Smooth muscle cell of the brain vasculature (primary cell): ENCODE measurements at regions not wholly inside any gene's neighbourhood (a gene's known extent, or its start where the extent isn't known, plus 50 kb on each side); places are given as distances from the start of the nearest gene placed in this dataset.

Experiments
- DNase-seq: peaks from one replicate; pipeline ENCODE4 v3.0.0-alpha.2; 2012; ENCODE audit warnings: low read depth, low spot score

GRCh38 chr13:87872813-87873212, 201.6 kb downstream of the SLITRK5 start:
- no peak for DNase-seq

- DNase-seq, result no peak
These were observed 206.3 kb downstream of the SLITRK5 start for GRCh38 chr13:87877477-87877876.

DNA sequence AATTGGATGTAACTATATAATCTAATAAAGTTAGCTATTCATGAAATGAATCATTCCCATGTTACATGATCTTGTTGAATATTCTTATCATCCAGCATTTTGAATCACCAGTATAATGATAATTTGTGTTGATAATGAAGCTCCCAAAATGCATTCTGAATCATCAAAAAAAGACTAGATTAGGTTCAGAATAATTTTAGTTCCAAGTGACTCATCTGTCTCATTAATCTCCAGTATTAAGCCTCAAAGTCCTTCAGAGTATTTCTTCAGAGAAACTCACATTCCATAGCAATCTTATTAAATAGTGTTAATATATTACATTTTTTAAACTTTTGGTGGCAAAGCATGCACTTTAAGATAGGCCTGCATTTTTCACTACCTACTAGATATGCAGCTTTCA, 207.5 kb downstream of the SLITRK5 start:
- no peak for DNase-seq

DNA sequence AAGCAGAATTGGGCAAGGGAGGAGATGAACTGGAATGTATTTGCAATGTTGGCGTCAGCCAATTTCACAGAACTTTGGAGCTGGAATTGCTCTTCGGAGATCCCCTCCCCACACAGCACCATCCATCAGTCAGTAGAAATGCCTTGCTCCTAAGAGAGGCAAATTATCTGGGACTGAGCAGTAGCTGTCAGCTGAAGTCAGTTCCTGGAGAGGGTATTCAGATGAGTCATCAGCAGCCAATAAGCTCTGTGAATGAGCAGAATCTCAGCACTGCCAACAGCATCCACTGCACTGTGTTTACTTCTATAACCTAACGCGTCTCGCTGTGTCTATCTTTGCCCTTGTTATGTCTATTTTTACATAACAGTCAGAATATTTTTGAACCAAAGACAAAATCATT, 213.7 kb downstream of the SLITRK5 start:
- DNase-seq, result no peak

DNA sequence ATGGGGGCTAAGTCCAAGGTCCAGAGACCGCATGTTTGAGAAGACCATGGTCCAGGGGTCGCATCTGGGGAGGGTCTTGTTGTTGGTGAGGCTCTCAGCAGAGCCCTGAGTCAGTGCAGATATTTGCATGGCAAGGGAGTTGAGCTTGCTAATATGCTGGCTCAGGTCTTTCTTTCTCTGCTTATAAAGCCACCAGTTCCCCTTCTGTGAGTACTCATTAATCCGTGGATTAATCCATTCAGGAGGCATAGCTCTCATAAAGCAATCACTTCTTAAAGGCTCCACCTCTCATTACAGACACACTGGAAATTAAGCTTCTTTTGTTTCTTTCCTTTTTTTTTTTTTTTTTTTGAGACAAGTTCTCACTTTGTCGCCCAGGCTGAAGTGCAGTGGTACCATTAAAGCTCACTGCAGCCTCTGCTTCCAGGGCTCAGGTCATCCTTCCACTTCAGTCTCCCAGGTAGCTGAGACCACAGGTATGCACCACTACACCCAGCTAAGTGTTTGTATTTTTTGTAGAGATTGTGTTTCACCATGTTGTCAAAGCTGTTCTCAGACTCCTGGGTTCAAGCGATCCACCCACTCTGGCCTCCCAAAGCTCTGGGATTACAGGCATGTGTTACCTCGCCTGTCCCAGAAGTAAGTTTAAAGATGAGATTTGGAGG, 216.4 kb downstream of the SLITRK5 start:
- no peak for DNase-seq

DNA sequence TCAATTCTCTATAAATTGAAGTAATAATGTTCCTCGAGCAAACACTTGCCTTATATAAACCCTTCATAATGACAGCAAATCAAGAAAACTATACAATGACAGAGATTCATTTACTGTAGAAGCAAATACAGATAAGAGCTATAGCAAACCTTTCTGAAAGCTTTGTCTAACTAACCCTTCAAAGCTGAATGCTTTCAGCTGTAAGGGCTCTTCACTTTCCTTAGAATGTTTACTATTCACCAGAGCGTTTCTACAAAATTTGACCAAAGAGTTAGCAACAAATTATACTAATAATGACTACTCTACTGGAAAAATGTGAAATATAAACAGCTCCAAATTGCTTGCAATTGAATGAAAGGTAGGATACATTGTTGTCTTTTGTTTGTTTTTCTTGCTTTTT, 218.1 kb downstream of the SLITRK5 start:
- no peak for DNase-seq

- DNase-seq, result no peak
These were observed 222.0 kb downstream of the SLITRK5 start for GRCh38 chr13:87893186-87893585.

DNA sequence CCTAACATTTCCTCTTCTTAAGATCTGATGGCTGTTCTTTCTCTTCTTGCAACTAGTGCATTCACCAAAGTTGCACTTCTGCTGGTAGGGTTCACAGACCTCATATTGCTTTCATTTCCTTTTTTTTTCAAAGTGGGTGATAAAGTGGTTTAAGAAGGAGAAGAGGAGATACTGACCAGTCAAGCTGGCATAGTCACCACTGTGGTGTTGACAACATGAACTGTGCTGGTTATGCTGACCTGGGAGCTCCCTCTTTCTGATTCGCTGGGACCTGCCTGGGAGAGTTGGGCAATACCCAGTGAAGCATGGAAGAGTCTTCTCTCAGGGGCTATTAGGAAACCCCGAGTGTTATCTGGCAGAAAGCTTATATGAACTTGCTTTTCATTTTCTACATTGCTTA, 222.9 kb downstream of the SLITRK5 start:
- no peak for DNase-seq

DNA sequence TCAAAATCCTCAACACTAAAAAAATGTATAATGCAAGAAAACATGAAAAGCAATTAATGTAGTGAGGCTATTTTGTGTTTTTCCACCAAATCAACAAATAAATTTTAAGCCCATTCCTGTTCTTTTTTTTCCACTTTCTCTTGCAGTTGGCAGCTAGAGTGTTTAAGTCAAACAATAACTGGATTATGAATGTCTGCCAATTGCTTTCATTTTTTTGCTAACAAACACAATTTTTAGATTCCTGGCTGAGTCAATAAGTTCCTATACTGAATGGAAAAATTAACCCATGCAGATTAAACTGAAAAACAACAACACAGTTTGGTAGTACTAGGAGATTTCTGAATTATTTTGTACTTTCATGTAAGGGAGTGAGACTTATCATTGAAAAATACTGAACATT, 232.4 kb downstream of the SLITRK5 start:
- no peak for DNase-seq

DNA sequence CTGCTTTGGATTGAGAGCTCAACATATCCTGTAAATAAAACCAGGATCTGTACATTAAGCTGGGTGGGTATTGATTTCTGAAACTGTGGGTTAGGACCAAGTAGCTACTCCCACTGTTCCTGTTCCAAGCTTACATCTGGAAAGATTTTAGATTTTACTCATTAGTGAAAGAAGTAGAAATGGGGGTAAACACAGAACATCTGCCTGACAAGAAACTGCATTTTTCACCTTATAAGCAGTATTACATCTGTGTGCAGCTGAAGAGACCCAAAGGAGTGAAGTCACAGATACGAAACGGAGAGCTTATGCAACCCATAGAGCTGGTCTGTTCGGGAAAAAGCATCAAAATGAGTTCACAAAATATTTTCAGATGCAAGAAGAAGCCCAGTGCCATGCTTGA, 235.2 kb downstream of the SLITRK5 start:
- no peak for DNase-seq

DNA sequence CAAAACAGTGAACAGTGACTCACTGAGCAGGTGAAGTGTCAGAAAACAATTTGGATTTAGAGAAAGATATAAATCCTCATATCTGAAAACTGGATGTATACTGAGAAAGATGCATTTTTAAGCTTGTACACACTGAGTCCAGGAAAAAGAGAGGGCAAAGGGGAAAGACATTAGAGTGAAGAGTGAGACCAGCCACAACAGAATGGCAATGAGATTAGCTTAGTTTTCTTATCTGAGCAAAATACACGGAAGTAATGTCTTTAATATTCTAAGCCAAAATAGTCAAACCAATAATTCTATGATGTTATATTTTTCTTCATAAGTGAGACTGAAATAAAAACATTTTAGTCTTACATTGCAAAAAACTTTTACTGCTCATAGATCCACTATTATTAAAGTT, 236.0 kb downstream of the SLITRK5 start:
- DNase-seq, result no peak

- no peak for DNase-seq
These were observed 248.8 kb downstream of the SLITRK5 start for GRCh38 chr13:87919956-87920355.

GRCh38 chr13:87923753-87924152, 252.6 kb downstream of the SLITRK5 start:
- no peak for DNase-seq

DNA sequence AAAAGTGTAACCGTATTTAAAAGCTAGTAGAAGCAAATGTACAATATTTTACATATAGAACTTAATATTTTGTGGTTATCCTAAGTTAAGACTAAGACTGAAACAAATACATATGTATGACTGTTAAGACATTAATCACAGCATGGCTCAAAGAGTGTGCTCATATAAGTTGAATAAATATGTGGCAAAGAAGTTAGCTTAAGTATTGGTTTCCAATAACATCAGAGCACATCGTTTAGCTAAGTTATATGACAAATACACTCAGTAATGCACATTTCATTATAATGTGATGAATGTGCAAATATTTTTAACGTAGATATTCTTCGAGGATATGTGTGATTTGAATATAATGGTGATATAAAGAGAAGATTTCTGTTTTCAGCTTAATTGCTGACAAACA, 253.8 kb downstream of the SLITRK5 start:
- no peak for DNase-seq

- no peak for DNase-seq
These were observed 269.6 kb downstream of the SLITRK5 start for GRCh38 chr13:87940776-87941175.

DNA sequence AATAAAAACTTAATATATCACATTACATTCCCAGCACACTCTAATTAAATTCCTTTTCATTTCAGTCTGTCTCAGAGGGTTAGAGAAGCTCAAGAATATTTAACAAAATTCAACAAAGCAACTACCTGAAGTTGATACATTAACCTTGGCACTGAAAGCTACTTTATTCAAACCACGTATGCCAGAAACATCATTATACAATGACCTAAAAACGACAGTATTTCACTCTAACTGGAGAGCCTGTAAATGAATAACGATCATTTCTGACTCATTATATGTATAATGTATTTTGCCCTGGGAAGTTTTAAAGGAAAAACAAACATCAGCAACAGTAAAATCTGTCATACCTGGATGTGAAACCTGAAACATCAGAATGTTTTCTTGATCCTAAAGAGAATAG, 270.1 kb downstream of the SLITRK5 start:
- no peak for DNase-seq

DNA sequence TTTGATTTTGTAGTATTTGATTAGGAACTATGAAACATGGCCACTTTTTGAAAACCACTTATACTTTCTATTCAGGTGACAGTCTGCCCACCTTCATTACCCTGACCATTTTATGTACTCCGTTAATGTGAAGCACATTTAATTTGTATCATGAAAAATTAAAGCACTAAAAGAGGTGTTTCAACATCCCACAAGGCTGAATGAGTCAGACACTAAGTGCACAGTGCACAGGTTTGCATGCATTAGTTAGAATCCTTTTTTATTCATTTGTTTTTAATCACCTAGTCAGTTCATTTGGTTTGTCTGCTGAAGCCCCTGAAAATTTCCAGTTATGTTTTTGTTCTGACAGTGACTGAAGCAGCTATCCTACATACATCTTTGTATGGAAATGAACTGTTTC, 271.0 kb downstream of the SLITRK5 start:
- no peak for DNase-seq

- DNase-seq, result no peak
These were observed 272.9 kb downstream of the SLITRK5 start for GRCh38 chr13:87944038-87944437.

- DNase-seq, result no peak
These were observed 281.2 kb downstream of the SLITRK5 start for GRCh38 chr13:87952377-87952776.

DNA sequence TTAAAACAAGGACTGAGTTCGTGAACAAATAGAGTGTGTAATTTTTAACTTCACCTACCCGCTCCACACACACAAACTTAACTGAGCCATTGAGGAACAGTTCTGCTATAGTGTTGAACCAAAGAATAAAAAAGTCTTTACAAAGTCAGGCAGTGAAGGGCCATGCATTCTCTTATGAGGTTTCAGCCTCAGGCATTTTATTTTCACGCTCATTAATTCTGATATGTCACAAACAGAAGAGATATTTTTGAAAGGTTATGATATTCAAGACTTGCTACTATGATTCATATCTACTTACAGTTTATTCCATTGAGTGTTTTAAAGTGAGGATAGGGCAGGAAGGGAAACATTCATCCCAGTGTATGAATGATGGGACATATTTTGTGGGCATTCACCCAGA, 282.2 kb downstream of the SLITRK5 start:
- DNase-seq, result no peak

DNA sequence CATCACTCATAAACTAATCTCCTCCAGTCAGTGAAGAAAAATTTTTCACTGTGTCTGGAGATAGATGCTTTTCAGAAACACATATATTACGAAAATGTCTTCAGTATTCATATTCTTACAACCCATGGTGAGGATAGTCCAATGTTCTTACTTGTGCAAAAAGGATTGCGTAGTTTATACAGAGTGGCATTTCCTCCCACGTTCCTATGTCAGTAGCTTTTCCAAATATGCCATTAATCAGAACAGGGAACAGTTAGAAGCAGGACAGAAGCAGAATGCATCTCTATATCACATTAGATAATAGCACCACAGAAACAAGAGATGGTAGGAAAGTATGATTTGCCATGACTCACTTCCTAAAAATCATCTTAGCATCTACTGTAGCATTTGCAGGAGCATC, 282.9 kb downstream of the SLITRK5 start:
- no peak for DNase-seq

DNA sequence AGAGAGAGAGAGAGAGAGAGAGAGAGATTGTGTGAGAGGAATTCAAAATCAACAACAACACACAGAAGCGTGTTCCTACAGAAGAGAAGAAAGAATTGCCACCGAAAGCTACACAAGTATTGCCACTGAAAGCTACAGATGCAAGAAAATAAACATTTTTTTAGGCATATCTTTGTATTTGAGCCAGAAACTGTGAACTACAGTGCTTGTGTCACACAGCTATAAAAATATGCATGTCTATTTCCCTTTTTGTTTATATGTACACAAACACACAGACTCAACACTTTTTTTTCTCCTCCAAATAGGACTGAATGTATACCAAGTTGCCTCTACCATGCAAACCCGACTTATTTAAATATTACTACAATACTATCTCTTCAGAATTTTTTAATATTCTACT, 290.4 kb downstream of the SLITRK5 start:
- no peak for DNase-seq

DNA sequence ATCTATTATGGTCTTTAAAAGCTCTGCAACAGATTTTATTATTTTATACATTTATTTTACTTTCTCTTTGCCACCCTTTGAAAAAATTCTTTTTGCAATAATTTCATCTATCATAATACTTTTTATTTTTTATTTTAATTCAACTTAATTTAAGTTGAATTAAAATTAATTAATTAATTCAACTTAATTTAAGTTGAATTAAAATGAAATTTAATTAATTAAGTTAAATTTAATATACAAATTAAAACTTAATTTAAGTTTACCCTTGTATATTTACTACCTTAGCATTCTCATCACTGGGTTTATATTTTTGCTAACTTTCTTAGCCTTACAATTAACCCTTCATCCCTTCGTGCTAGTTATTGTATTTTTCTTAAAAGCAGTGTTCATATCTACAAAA, 301.4 kb downstream of the SLITRK5 start:
- DNase-seq, result no peak

- no peak for DNase-seq
These were observed 303.9 kb downstream of the SLITRK5 start for GRCh38 chr13:87975035-87975434.
